GM12878 (cell line): ENCODE measurements at regions not wholly inside any gene's neighbourhood (a gene's known extent, or its start where the extent isn't known, plus 50 kb on each side); places are given as distances from the start of the nearest gene placed in this dataset.

Experiments used
- ATAC-seq: fragments of 200-7000 bp; cut with Tn5 transposase; 3 replicates; pipeline ENCODE4 v1.9.1; 2020; ENCODE audit warnings: mild to moderate bottlenecking, moderate library complexity
- BruUV-seq: library from RNA; stranded (reverse); fragments of 400-500 nt; replicated peaks from 2 replicates; lab custom pipeline; 2021; lab: Mats Ljungman, UMichigan
- CTCF ChIA-PET: fragments of 300-600 bp; sonication (Branson Sonifier 250); formaldehyde crosslinking; extraction: SDS; loops from one replicate; lab custom pipeline; 2021; ENCODE audit warnings: inconsistent platforms; lab: Yijun Ruan, JAX
- POLR2A ChIA-PET: fragments of 350-600 bp; formaldehyde crosslinking; extraction: SDS; loops from one replicate; lab custom pipeline; 2021; ENCODE audit warnings: inconsistent platforms; lab: Charles Lee
- RAD21 ChIA-PET: fragments of 300-600 bp; sonication (Branson Sonifier 250); formaldehyde crosslinking; loops from one replicate; lab custom pipeline; 2023; ENCODE audit warnings: antibody characterized with exemption; ENCODE audit not compliant: unreplicated experiment; lab: Charles Lee
- SMC1A ChIA-PET: fragments of 300-600 bp; sonication (Branson Sonifier 250); formaldehyde crosslinking; loops from one replicate; lab custom pipeline; 2023; ENCODE audit not compliant: unreplicated experiment, uncharacterized antibody; lab: Charles Lee
- DNase-seq: peaks from one replicate; pipeline ENCODE4 v3.0.0-alpha.2; 2011; ENCODE audit warnings: low read depth, low spot score
- FAIRE-seq: peaks from 3 replicates; lab custom pipeline; 2011; peaks lifted over from hg19 to GRCh38; lab: Jason Lieb, UNC
- H2AFZ ChIP-seq: 2 replicates; pipeline ENCODE4 v1.6.0; 2011; ENCODE audit warnings: low read depth, low read length, control low read depth; ENCODE audit not compliant: control insufficient read depth
- H3K27ac ChIP-seq: 2 replicates; pipeline ENCODE4 v1.5.1; 2011; ENCODE audit warnings: control low read depth; ENCODE audit not compliant: control insufficient read depth, insufficient read depth
- H3K27me3 ChIP-seq, 2 experiments: replicated peaks in 1 of 2; 2 replicates each; pipeline versions ENCODE4 v1.6.0 to v1.6.1; 2011; ENCODE audit warnings: low read length in 1 of 2; ENCODE audit not compliant: control insufficient read depth in 2 of 2, insufficient read depth in 2 of 2
- H3K36me3 ChIP-seq, 2 experiments: 2 replicates each; pipeline ENCODE4 v1.5.1; 2011; ENCODE audit warnings: low read length in 1 of 2; ENCODE audit not compliant: control insufficient read depth in 2 of 2, insufficient read depth in 2 of 2
- H3K4me1 ChIP-seq: 2 replicates; pipeline ENCODE4 v1.6.1; 2011; ENCODE audit warnings: mild to moderate bottlenecking, low read length, moderate library complexity, mixed read lengths; ENCODE audit not compliant: control insufficient read depth, insufficient read depth
- H3K4me2 ChIP-seq: 2 replicates; pipeline ENCODE4 v1.6.0; 2011; ENCODE audit warnings: control low read depth; ENCODE audit not compliant: control insufficient read depth, insufficient read depth
- H3K4me3 ChIP-seq: fragments of 200-600 bp; sonication (generic); 2 replicates; pipeline ENCODE4 v1.5.1; 2016
- H3K79me2 ChIP-seq: 2 replicates; pipeline ENCODE4 v1.6.0; 2011; ENCODE audit warnings: low read length; ENCODE audit not compliant: control insufficient read depth, insufficient read depth
- H3K9ac ChIP-seq: 2 replicates; pipeline ENCODE4 v1.8.0; 2011; ENCODE audit warnings: low read length, control low read depth, mixed read lengths; ENCODE audit not compliant: control insufficient read depth, insufficient read depth
- H3K9me3 ChIP-seq: replicated peaks from 3 replicates; pipeline ENCODE4 v1.5.1; 2011; ENCODE audit warnings: mild to moderate bottlenecking, low read length; ENCODE audit not compliant: control insufficient read depth, insufficient read depth
- H4K20me1 ChIP-seq: 2 replicates; pipeline ENCODE4 v1.6.0; 2011; ENCODE audit not compliant: control insufficient read depth, insufficient read depth
- GABPA ChIP-seq: IDR thresholded peaks from 2 replicates; pipeline ENCODE4 v1.6.1; 2014; ENCODE audit warnings: antibody characterized with exemption, low read depth, mild to moderate bottlenecking, inconsistent platforms
- PML ChIP-seq: IDR thresholded peaks from 2 replicates; pipeline ENCODE4 v1.6.1; 2012; ENCODE audit warnings: low read length, inconsistent platforms
- POLR2AphosphoS5 ChIP-seq: IDR thresholded peaks from 2 replicates; pipeline ENCODE4 v1.6.1; 2011; ENCODE audit warnings: mild to moderate bottlenecking, low read length, inconsistent platforms
- RAD21 ChIP-seq: IDR thresholded peaks from 2 replicates; pipeline ENCODE4 v1.6.1; 2011; ENCODE audit warnings: mild to moderate bottlenecking, low read depth, low read length, moderate library complexity; ENCODE audit not compliant: insufficient read depth
- RAD51 ChIP-seq: fragments of 450-650 bp; IDR thresholded peaks from 2 replicates; pipeline ENCODE4 v1.6.1; 2016; ENCODE audit warnings: moderate library complexity, mild to moderate bottlenecking, inconsistent platforms
- YY1 ChIP-seq: IDR thresholded peaks from 2 replicates; pipeline ENCODE4 v1.6.1; 2011; ENCODE audit warnings: low read depth, mild to moderate bottlenecking, low read length
- WGBS: methylation state at CpG from one replicate; pipeline ENCODE4 v1.1.6; 2016; ENCODE audit warnings: low lambda C conversion rate; ENCODE audit not compliant: insufficient replicate concordance, insufficient coverage; ENCODE audit errors: missing lambda C conversion rate; 5-methylcytosine and 5-hydroxymethylcytosine counted together
- in situ Hi-C: fragments of 300-500 bp; cut with MboI; formaldehyde crosslinking; loops from 9 replicates; pipeline ENCODE4 v1.14.3; 2018; ENCODE audit warnings: mixed read lengths
- intact Hi-C: fragments of 100-400 bp; cut with micrococcal nuclease; formaldehyde crosslinking; loops from one replicate; pipeline ENCODE4 v1.14.2; 2022; ENCODE audit not compliant: unreplicated experiment
- TF ChIP-seq, protein P1 (sequence below): IDR thresholded peaks from 2 replicates; pipeline ENCODE4 v1.6.1; 2012; ENCODE audit warnings: mild to moderate bottlenecking, low read depth, low read length
- TF ChIP-seq, protein P2 (sequence below): fragments of 450-650 bp; IDR thresholded peaks from 2 replicates; pipeline ENCODE4 v1.6.1; 2016; ENCODE audit warnings: mild to moderate bottlenecking, moderate library complexity, borderline replicate concordance

DNA sequence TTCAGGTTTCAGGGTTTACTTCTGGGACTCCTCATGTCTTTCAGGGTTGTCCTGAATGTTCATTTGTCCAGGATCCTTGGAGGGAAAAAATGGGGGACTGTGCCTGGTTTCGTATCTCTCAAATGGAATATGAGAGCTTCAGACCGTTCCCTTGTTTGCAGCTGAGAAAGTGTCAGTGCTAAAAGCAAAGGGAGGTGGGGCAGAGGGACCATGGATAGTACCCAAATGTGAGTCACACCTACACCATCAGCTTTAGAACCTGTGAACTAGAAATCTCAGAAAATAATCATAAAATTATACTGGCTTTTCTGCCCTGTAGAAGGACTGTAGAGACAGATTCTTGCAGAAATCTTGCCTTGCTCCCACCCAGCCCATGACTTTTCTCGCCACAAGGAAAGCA lies 84.3 kb upstream of the TAF11L2 start:
- Histone ChIP-seq H3K9me3 (no peaks in the 10 kb centered on the region), H3K79me2 (no peaks in the 10 kb centered on the region), H3K4me3 (no peak overlapping the region), H3K4me2 (no peak overlapping the region; the same call in 1 of the 2 replicates), H3K4me1 (no peaks in the 10 kb centered on the region), H3K27me3 (no peaks in the 10 kb centered on the region; a peak in 1 of 4 replicates), H3K36me3 (no peaks in the 10 kb centered on the region), H2AFZ (no peak overlapping the region), H3K9ac (no peak overlapping the region), H3K27ac (no peak overlapping the region), H4K20me1 (no peaks in the 10 kb centered on the region)
- TF ChIP-seq YY1: no peak
- TF ChIP-seq, protein P1, sequence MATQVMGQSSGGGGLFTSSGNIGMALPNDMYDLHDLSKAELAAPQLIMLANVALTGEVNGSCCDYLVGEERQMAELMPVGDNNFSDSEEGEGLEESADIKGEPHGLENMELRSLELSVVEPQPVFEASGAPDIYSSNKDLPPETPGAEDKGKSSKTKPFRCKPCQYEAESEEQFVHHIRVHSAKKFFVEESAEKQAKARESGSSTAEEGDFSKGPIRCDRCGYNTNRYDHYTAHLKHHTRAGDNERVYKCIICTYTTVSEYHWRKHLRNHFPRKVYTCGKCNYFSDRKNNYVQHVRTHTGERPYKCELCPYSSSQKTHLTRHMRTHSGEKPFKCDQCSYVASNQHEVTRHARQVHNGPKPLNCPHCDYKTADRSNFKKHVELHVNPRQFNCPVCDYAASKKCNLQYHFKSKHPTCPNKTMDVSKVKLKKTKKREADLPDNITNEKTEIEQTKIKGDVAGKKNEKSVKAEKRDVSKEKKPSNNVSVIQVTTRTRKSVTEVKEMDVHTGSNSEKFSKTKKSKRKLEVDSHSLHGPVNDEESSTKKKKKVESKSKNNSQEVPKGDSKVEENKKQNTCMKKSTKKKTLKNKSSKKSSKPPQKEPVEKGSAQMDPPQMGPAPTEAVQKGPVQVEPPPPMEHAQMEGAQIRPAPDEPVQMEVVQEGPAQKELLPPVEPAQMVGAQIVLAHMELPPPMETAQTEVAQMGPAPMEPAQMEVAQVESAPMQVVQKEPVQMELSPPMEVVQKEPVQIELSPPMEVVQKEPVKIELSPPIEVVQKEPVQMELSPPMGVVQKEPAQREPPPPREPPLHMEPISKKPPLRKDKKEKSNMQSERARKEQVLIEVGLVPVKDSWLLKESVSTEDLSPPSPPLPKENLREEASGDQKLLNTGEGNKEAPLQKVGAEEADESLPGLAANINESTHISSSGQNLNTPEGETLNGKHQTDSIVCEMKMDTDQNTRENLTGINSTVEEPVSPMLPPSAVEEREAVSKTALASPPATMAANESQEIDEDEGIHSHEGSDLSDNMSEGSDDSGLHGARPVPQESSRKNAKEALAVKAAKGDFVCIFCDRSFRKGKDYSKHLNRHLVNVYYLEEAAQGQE: peak; percentile 53; the same call in 1 of the 2 replicates
- 30% methylated on average over 3 of the region's 3 CpGs for WGBS
- BruUV-seq: no TSS peak
- in situ Hi-C loops (no loop called here), intact Hi-C loops (no loop called here)
- POLR2A ChIA-PET: interaction anchor here (1.2 kb wide), 1 partner anchor 9 kb away, joined by 3 read pairs; no protein-coding TSS in a partner anchor
- SMC1A ChIA-PET: interaction anchor here (0.7 to 0.8 kb wide), 2 partner anchors 15 to 23 kb away, joined by 3 to 4 read pairs; no protein-coding TSS in a partner anchor
- no peak for ATAC-seq
- FAIRE-seq: no peak
- CTCF ChIA-PET: interaction anchor here (1.1 to 2.8 kb wide), 2 partner anchors 13 to 19 kb away, joined by 3 to 10 read pairs; no protein-coding TSS in a partner anchor
- DNase-seq: no peak
- RAD21 ChIA-PET: interaction anchor here (1.0 to 1.3 kb wide), 2 partner anchors 11 to 198 kb away, joined by 4 read pairs; no protein-coding TSS in a partner anchor

- FAIRE-seq (no peak), DNase-seq (no peak), ATAC-seq (no peak)
- Histone ChIP-seq H4K20me1 (no peaks in the 10 kb centered on the region), H3K27ac (no peak overlapping the region), H3K27me3 (no peaks in the 10 kb centered on the region; a peak in 1 of 4 replicates), H3K4me3 (no peak overlapping the region), H3K4me1 (no peaks in the 10 kb centered on the region), H2AFZ (no peak overlapping the region), H3K36me3 (no peaks in the 10 kb centered on the region), H3K4me2 (no peak overlapping the region), H3K9me3 (no peaks in the 10 kb centered on the region), H3K79me2 (no peaks in the 10 kb centered on the region), H3K9ac (no peak overlapping the region)
- 56% methylated on average over 13 of the region's 13 CpGs for WGBS
- ChIA-PET POLR2A (no interaction called here), RAD21 (no interaction called here), SMC1A (interaction anchor here (1.2 kb wide), 1 partner anchor 199 kb away, joined by 3 read pairs; no protein-coding TSS in a partner anchor), CTCF (interaction anchor here (0.6 to 1.3 kb wide), 2 partner anchors 199 to 1453 kb away, joined by 3 to 4 read pairs; no protein-coding TSS in a partner anchor)
- in situ Hi-C loops: no loop called here
- BruUV-seq: no TSS peak
- intact Hi-C loops: no loop called here
- TF ChIP-seq, protein P2, sequence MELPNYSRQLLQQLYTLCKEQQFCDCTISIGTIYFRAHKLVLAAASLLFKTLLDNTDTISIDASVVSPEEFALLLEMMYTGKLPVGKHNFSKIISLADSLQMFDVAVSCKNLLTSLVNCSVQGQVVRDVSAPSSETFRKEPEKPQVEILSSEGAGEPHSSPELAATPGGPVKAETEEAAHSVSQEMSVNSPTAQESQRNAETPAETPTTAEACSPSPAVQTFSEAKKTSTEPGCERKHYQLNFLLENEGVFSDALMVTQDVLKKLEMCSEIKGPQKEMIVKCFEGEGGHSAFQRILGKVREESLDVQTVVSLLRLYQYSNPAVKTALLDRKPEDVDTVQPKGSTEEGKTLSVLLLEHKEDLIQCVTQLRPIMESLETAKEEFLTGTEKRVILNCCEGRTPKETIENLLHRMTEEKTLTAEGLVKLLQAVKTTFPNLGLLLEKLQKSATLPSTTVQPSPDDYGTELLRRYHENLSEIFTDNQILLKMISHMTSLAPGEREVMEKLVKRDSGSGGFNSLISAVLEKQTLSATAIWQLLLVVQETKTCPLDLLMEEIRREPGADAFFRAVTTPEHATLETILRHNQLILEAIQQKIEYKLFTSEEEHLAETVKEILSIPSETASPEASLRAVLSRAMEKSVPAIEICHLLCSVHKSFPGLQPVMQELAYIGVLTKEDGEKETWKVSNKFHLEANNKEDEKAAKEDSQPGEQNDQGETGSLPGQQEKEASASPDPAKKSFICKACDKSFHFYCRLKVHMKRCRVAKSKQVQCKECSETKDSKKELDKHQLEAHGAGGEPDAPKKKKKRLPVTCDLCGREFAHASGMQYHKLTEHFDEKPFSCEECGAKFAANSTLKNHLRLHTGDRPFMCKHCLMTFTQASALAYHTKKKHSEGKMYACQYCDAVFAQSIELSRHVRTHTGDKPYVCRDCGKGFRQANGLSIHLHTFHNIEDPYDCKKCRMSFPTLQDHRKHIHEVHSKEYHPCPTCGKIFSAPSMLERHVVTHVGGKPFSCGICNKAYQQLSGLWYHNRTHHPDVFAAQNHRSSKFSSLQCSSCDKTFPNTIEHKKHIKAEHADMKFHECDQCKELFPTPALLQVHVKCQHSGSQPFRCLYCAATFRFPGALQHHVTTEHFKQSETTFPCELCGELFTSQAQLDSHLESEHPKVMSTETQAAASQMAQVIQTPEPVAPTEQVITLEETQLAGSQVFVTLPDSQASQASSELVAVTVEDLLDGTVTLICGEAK: no peak
- TF ChIP-seq GABPA (no peak), RAD51 (no peak), RAD21 (no peak), PML (no peak), POLR2AphosphoS5 (no peak)
These were observed 82.7 kb upstream of the TAF11L2 start for GRCh38 chr5:17415321-17415758.
